ENCODE measurements at regions not wholly inside any gene's neighbourhood (a gene's known extent, or its start where the extent isn't known, plus 50 kb on each side); places are given as distances from the start of the nearest gene placed in this dataset.
"Not testable (repeated sequence)": the region's sequence is repeated elsewhere in the genome, so short reads cannot be mapped to it uniquely, and the experiment has no call there.

- no peak for DNase-seq
These were observed 274.3 kb upstream of the SGCD start for GRCh38 chr5:156052656-156053055.

GRCh38 chr5:156053056-156053455, 273.9 kb upstream of the SGCD start:
- no peak for DNase-seq

- no peak for DNase-seq
These were observed 250.1 kb upstream of the SGCD start for GRCh38 chr5:156076912-156077311.

- no peak for DNase-seq
These were observed 239.3 kb upstream of the SGCD start for GRCh38 chr5:156087577-156088110.

GRCh38 chr5:156089955-156090940, 236.7 kb upstream of the SGCD start:
- DNase-seq, result not testable (repeated sequence)

- DNase-seq, result no peak
These were observed 233.9 kb upstream of the SGCD start for GRCh38 chr5:156093024-156093423.

GRCh38 chr5:156094001-156094400, 233.0 kb upstream of the SGCD start:
- no peak for DNase-seq

- DNase-seq, result no peak
These were observed 231.2 kb upstream of the SGCD start for GRCh38 chr5:156095709-156096241.

GRCh38 chr5:156096259-156096658, 230.7 kb upstream of the SGCD start:
- DNase-seq, result no peak

- DNase-seq, result no peak
These were observed 223.6 kb upstream of the SGCD start for GRCh38 chr5:156103155-156103885.

GRCh38 chr5:156109317-156110023, 217.5 kb upstream of the SGCD start:
- no peak for DNase-seq

GRCh38 chr5:156119692-156120091, 207.3 kb upstream of the SGCD start:
- DNase-seq, result no peak

- no peak for DNase-seq
These were observed 206.2 kb upstream of the SGCD start for GRCh38 chr5:156120777-156121176.

GRCh38 chr5:156121234-156121633, 205.7 kb upstream of the SGCD start:
- DNase-seq, result no peak

GRCh38 chr5:156121882-156122281, 205.1 kb upstream of the SGCD start:
- DNase-seq, result no peak

- DNase-seq, result no peak
These were observed 202.3 kb upstream of the SGCD start for GRCh38 chr5:156124708-156125107.

GRCh38 chr5:156125118-156125517, 201.8 kb upstream of the SGCD start:
- DNase-seq, result no peak

- no peak for DNase-seq
These were observed 200.2 kb upstream of the SGCD start for GRCh38 chr5:156126716-156127115.

- no peak for DNase-seq
These were observed 198.9 kb upstream of the SGCD start for GRCh38 chr5:156128026-156128425.

GRCh38 chr5:156134216-156134615, 192.7 kb upstream of the SGCD start:
- DNase-seq, result no peak

- DNase-seq, result no peak
These were observed 191.4 kb upstream of the SGCD start for GRCh38 chr5:156135531-156135930.

Measured in left kidney (tissue), 1 donor.